Hepatocyte (in vitro differentiated cells): ENCODE measurements at regions not wholly inside any gene's neighbourhood (a gene's known extent, or its start where the extent isn't known, plus 50 kb on each side); places are given as distances from the start of the nearest gene placed in this dataset.

Experiments
- EZH2 ChIP-seq: fragments of 200-600 bp; sonication (generic); IDR thresholded peaks from 2 replicates; pipeline ENCODE4 v1.6.1; 2016; ENCODE audit warnings: antibody characterized with exemption, mild to moderate bottlenecking, borderline replicate concordance
- EZH2phosphoT487 ChIP-seq: fragments of 200-600 bp; sonication (generic); IDR thresholded peaks from one replicate; pipeline ENCODE4 v1.6.1; 2018; ENCODE audit warnings: antibody characterized with exemption, mild to moderate bottlenecking, low read depth, moderate library complexity; ENCODE audit not compliant: unreplicated experiment, severe bottlenecking
- TF ChIP-seq, protein P1 (sequence below): fragments of 200-600 bp; sonication (generic); IDR thresholded peaks from 2 replicates; pipeline ENCODE4 v1.5.1; 2016; ENCODE audit warnings: antibody characterized with exemption, mild to moderate bottlenecking; ENCODE audit not compliant: poor library complexity

DNA sequence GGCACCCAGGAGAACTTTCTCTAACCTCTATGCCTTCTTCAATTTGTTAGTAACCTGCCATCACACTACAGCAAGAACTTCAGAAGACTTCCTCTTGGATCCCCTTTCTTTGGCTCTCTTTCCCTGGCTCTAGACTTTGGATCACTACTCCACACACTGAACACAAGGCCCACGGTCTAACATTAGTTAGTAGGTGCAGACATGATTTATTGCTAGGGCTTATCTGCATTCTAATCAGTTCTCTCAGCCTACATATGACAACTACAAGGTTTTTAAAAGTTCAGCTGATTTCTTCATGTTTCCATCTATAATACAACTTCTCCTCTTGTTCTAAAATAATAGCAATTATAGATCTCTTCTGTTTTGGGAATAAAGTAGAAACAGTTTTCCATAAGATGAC is 209.1 kb upstream of the ANXA10 start:
- TF ChIP-seq EZH2 (no peak), EZH2phosphoT487 (no peak)
- TF ChIP-seq, protein P1, sequence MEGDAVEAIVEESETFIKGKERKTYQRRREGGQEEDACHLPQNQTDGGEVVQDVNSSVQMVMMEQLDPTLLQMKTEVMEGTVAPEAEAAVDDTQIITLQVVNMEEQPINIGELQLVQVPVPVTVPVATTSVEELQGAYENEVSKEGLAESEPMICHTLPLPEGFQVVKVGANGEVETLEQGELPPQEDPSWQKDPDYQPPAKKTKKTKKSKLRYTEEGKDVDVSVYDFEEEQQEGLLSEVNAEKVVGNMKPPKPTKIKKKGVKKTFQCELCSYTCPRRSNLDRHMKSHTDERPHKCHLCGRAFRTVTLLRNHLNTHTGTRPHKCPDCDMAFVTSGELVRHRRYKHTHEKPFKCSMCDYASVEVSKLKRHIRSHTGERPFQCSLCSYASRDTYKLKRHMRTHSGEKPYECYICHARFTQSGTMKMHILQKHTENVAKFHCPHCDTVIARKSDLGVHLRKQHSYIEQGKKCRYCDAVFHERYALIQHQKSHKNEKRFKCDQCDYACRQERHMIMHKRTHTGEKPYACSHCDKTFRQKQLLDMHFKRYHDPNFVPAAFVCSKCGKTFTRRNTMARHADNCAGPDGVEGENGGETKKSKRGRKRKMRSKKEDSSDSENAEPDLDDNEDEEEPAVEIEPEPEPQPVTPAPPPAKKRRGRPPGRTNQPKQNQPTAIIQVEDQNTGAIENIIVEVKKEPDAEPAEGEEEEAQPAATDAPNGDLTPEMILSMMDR = no peak
